NCI-H2029 treated with DMSO at 0.1 percent for 48 hours (cell line): ENCODE measurements at regions not wholly inside any gene's neighbourhood (a gene's known extent, or its start where the extent isn't known, plus 50 kb on each side); places are given as distances from the start of the nearest gene placed in this dataset.

Source experiments
- DNase-seq: peaks from one replicate; lab custom pipeline; 2025; lab: John Stamatoyannopoulos, UW

DNA sequence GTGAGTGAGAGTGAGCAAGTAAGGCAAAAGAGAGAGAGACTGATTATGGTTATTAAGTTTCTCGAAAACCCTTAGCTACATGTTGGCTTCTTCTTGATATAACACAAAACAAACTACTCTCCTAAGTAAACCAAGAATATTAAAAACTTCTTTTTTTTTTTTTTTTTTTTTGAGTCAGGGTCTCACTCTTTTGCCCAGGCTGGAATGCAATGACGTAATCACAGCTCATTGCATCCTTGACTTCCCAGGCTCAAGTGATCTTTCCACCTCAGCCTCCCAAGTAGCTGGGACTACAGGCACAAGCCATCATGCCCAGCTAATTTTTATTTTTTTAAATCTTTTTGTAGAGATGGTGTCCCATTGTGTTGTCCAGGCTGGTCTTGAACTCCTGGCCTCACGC, 102.2 kb upstream of the IL6 start:
- no peak for DNase-seq

- no peak for DNase-seq
Measured at GRCh38 chr7:22622116-22622785, 104.7 kb upstream of the IL6 start.

GRCh38 chr7:22618528-22618927, 108.5 kb upstream of the IL6 start:
- DNase-seq, result no peak

DNA sequence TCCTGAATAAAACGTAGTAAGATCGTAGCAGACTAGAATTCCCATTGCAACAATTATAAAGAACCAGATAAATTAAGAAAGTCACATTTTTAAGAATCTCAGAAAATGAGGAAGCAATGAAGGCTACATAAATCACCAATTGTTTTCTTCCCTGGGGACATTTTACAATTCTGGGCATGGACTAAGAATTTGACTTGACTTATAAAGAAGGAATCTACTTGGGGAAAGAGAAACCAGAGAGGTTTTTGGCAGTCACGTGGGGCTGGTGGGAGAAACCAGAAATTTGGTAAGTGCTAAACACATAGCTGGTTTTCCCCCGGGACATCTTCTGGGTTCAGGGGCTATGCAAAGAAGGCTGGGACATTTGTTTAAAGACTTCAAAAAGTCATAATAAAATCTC, 109.8 kb upstream of the IL6 start:
- no peak for DNase-seq

DNA sequence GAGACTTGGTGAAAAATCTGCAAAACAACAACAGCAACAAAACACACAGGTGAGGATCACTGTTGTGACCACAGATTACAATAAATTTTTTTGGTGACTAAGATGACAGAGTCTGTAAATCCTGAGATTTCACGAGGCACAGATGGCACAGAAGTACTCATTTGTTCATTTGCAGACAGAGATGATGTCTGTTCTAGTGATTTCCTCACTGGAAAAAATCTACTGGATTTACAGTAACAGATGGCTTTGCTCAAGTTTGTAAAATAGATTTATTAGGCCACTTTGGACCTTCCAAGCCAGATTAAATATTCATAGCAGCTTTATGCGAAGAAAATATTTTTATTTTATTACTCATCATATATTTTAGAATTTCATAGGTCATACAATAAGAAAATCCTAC, 113.5 kb upstream of the IL6 start:
- DNase-seq, result no peak

DNA sequence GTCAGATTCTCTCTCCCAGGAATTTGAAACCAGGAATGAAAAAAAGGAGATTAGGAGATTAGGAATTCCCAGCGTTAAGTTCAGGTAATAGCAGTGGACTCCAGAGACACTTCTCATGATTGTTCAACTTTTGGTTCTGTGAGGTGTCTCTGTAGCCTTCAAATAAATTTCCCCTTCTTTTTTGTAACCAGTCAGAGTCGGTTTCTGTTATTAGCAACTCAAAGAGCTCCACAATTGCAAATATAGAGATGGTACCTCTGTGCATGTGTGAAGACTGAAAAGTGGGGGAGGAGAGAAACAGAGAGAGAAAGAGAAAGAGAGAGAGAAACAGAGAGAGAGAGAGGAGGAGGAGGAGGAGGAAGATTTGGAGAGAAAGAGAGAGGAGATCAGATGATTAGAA, 112.8 kb upstream of the STEAP1B start:
- DNase-seq, result no peak

DNA sequence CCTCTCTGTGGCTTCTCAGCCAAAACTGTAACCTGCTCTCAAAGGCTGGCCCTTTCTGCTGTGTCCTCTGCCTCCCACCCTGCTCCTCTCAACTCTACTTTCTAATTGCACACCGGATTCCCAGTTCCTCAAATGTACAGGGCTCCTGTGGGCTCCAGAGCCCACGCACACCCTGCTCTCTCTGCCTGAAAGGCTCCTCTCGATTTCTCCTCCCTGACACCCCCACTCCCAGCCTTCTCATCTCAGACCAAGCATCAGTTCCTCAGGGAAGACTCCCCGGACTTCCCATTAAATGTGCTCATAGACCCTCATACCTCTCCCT, 111.7 kb upstream of the STEAP1B start:
- no peak for DNase-seq

DNA sequence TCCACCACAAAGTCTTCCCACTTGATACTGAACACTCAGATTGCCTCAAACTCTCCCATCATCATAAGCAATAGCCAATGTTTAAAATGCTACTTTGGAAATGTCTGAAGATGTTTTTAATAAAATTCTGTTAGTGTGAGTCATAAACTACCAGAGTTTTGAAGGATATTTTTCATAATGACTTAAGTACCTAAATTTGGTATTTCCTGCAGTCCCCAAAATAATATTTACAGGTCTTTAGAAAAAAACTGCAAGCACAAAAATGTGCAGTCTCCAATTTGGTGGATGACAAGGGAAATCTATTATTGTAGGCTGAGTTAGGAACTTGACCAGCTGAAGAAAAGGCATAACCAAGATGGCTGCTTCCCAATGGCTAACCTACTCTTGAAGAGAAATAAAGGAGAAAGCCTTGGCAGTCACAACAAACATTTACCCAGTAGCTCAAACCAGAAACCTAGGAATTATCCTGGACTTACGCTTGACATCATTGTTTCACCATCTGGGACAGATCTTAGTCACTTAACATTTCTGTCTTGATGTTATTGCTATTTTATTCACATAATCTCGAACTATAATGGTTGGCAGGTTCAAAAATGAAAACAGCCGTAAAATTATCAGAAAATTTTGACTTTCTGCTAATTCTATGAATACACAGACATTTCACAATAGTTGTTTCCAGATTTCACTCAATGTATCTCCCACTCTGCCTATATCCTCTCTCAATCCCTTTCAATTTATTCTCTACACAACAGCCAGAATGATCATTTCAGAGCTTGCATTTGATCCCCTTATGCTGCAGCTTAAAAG, 111.2 kb upstream of the STEAP1B start:
- DNase-seq, result no peak

DNA sequence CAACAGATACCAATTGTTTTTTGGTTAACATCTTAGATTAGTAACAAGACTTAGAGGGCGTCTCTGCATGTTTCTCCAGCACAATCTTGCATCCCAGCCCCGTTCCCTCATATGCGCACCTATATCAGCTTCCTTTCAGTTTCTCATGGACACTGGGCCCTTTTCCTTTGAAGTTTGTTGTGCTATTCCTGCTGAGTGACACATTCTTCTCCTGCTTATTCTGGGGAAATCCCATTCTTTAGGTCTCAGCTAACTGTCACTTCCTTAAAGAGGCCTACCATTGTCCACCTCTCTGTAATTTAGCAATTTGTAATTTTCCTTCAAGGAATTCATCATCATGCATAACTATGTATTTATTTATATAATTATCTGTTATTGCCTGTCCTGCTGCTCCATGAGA, 110.3 kb upstream of the STEAP1B start:
- DNase-seq, result no peak

- DNase-seq, result no peak
Measured at GRCh38 chr7:22607180-22607579, 107.2 kb upstream of the STEAP1B start.

- no peak for DNase-seq
Measured at GRCh38 chr7:22604246-22604645, 104.3 kb upstream of the STEAP1B start.

DNA sequence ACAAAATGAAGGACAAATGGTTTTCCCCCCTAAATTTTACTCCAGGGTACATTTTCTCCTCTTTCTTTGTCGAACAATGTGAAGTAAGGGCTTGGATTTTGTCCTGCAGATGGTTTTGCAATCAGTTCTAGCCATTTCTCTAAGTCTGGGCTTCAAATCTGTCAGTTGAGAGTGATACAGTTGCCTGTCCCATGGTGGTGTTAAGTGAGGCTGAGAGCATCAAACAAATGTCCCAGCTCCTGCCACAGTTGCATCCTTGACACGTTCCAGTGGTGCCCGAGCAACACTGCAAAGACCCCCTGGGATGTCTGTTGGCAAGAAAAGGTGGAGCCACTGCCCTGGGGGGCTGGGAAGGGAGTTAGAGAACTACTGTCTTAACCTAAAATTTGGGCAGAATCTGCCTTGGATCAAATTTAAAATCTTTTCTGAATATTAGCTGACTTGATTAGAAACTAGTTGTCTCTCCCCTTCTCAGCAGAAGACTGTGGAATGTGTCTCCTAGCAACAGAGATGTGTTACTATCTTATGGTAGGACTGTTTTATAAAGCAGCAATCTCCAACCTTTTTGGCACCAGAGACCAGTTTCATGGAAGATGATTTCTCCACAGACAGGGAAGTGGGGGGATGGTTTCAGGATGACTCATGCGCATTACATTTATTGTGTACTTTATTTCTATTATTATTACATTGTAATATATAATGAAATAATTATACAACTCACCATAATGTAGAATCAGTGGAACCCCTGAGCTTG, 102.0 kb upstream of the STEAP1B start:
- DNase-seq, result no peak

DNA sequence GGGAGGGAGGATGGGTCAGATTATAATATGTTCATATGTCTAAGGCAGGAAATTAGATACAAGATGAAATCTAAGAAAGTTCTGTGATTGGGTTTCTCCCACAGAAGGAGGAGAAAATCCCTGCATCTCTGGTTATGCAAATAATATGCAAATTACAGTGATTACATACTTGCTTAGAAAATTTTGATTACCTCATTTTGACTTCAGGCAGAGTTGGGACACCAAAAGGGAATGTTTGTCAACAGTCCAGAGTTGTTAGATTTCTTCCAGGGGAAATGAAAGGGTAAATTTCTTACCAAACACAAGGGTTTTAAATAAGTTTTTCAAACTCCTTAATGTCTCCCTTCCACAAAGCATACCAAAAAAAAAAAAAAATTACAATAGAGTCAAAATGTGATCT, 101.4 kb upstream of the STEAP1B start:
- DNase-seq, result no peak

DNA sequence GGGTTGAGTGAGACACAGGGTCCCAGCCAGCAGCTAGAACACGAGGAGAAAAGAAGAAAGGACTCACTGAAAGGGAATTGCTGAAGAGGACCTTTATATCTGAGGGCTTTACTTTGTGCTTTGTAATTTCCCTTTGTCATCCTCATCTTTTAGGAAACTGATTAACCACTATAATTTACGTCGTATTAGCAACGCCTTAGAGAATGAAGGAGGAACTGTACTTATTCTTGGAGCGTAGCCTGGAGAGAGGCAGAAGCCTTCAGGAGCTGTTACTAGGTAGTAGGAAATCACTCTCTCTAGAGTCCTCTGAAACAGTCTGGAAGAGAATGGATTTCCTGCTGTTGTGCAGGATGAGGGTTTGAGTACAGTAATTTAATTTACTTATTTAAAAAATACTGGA, 101.0 kb upstream of the STEAP1B start:
- no peak for DNase-seq

DNA sequence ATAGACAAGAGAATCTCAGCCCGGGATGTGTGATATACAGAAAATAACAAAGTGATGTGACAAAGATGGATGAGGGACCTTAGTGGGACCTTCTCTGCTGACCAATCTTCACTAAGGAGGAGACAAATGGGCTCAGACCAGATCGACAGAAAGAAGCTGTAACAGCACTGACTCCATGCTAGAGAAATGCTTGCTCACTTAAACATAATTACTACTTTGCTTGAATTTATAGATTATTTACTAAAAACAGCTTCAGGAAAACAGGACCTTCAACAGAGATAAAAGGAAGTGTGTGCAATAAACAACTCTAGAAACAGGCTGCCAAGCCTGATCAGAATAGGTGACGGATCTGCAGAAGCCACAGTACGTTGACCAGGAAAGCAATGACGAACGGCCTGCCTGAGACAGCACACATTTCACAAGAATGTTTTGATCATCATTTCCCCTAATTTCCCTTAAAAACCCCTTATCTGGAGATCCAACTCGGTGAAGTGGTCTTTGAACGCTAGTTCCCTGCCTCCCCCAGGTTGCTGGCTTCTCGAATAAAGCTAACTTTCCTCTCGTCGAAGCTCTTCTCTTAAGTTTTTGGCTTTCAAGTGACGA, 98.4 kb upstream of the STEAP1B start:
- no peak for DNase-seq

- no peak for DNase-seq
Measured at GRCh38 chr7:22597844-22598243, 97.9 kb upstream of the STEAP1B start.

GRCh38 chr7:22596763-22597400, 96.9 kb upstream of the STEAP1B start:
- no peak for DNase-seq

GRCh38 chr7:22594020-22594419, 94.0 kb upstream of the STEAP1B start:
- peak; percentile 67 for DNase-seq

DNA sequence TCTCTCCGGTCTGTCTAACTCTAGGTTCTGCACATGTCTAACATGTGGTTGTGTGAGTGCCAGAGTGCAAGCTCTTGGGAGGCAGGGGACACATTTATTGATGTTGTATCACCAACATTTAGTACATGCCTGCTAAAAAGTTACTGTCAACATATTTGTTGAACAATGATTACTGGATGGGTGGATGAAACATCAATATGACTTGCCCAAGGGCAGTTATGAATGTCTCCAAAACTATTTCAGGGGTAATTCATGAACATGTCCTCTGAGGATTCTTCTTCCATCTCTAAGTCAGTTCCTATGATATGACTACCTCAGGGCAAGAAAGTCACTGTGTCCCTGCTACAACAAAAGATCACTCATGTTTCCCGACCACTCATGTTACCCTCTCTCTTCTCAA, 91.3 kb upstream of the STEAP1B start:
- DNase-seq, result no peak

- DNase-seq, result peak; percentile 46
Measured at GRCh38 chr7:22589641-22590201, 89.7 kb upstream of the STEAP1B start.

DNA sequence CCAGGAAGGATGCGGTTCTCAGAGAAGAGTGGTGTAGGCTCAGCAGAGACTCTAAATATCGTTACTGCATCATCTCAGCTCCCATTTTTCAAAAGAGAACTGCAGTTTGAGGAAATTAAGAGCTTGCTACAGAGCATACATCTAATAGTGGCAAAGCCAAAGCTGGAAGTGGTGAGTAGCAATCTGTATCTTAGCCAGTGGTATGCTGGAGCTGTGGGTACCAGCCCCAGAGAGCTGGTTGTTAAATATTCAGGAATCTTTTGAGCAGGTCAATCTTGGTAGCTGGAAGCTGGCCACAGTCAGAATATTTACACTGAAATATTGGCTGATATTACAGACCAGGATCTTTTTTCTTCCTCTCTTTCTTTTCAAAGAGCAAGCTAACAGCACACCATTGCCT, 88.4 kb upstream of the STEAP1B start:
- DNase-seq, result no peak

DNA sequence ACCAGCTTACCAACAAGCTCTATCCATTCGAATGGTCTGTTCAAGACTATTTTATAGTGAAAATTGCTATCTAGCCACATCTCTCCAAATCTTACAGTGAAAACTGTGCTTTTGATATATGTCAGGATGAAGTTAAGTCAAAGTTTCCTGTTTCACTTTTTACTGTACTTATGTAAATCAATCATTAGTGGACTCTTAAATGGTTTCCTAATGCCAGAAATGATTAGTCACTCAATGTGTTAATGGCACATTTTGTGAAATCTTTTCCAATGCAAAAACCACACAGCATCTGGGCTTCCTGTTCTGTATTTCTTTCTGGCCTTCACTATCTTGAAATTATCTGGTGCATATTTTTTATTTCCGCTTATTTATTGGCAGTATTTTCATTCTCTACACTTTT, 87.3 kb upstream of the STEAP1B start:
- DNase-seq, result no peak
